IPS-20b (cell line): ENCODE measurements at regions not wholly inside any gene's neighbourhood (a gene's known extent, or its start where the extent isn't known, plus 50 kb on each side); places are given as distances from the start of the nearest gene placed in this dataset.
A peak's percentile ranks its signal among the peaks of the same experiment; 100 is the strongest.

Source experiments
- H3K27ac ChIP-seq: one replicate; pipeline ENCODE4 v1.5.1; 2013; ENCODE audit warnings: low read length
- H3K27me3 ChIP-seq: 2 replicates; pipeline ENCODE4 v1.6.1; 2013; ENCODE audit warnings: mild to moderate bottlenecking, low read length, inconsistent platforms; ENCODE audit not compliant: insufficient read depth
- H3K36me3 ChIP-seq: 2 replicates; pipeline ENCODE4 v1.6.1; 2013; ENCODE audit warnings: low read depth, mild to moderate bottlenecking, inconsistent platforms, low read length, moderate library complexity; ENCODE audit not compliant: insufficient read depth
- H3K4me1 ChIP-seq: 2 replicates; pipeline ENCODE4 v1.6.1; 2013; ENCODE audit warnings: mild to moderate bottlenecking, control low read depth, inconsistent platforms, low read length, moderate library complexity; ENCODE audit not compliant: insufficient read depth
- H3K4me3 ChIP-seq: 2 replicates; pipeline ENCODE4 v1.5.1; 2013; ENCODE audit warnings: mild to moderate bottlenecking, low read length, inconsistent platforms
- H3K9ac ChIP-seq: 2 replicates; pipeline ENCODE4 v1.6.1; 2013; ENCODE audit warnings: low read depth, mild to moderate bottlenecking, inconsistent platforms, low read length, moderate library complexity
- H3K9me3 ChIP-seq: 2 replicates; pipeline ENCODE4 v1.6.1; 2013; ENCODE audit warnings: mild to moderate bottlenecking, low read depth, low read length, inconsistent platforms; ENCODE audit not compliant: insufficient read depth

DNA sequence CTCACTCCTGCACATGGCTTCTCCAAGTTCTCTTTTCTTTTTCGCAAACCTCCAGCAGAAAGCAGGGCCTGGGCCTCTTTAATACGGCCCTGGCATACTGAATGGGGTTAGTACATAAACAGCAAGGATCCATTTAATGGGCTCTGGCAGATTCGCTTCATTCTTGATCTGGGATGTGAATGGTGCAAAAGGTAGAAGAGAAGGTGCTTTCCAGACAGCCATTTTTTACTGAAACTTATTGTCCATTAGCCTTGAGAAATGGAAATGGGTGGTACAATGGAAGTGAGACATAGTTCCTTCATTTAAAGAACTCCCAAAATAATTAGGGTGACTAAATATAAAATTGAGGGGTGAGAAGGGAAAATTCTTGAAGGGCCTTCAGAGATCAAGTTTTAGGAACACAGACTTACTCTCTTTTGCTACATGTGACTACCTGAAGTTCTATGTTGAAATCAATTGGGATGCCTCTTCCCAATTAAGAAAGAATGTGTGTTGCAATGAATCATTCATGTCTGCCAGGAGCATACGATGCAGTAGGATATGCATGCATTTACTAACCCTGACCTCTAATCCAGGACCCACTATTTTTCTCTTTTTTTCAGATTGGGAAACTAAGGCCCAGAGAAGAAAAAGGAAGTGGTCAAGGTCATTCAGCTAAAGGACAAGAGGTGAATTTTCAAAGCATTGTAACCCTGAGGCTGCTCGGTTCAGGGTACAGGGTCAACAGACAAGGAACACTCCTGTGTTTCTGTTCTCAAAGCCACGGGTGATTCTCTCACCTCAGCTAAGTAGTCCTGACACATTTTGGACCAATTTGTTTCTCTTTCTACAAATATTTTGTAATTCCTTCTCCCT is 144.1 kb downstream of the BBOX1 start:
- no peak overlapping the region for H3K4me3 ChIP-seq
- no peaks in the 10 kb centered on the region for H3K9me3 ChIP-seq
- H3K9ac ChIP-seq, result 0 out of 2 replicates have a peak overlapping the region, but pooled peaks have one; percentile 24
- peaks cover 3% of the 10 kb centered on the region for H3K4me1 ChIP-seq
- H3K27ac ChIP-seq, result no peak overlapping the region
- H3K27me3 ChIP-seq, result no peaks in the 10 kb centered on the region
- H3K36me3 ChIP-seq, result no peaks in the 10 kb centered on the region

DNA sequence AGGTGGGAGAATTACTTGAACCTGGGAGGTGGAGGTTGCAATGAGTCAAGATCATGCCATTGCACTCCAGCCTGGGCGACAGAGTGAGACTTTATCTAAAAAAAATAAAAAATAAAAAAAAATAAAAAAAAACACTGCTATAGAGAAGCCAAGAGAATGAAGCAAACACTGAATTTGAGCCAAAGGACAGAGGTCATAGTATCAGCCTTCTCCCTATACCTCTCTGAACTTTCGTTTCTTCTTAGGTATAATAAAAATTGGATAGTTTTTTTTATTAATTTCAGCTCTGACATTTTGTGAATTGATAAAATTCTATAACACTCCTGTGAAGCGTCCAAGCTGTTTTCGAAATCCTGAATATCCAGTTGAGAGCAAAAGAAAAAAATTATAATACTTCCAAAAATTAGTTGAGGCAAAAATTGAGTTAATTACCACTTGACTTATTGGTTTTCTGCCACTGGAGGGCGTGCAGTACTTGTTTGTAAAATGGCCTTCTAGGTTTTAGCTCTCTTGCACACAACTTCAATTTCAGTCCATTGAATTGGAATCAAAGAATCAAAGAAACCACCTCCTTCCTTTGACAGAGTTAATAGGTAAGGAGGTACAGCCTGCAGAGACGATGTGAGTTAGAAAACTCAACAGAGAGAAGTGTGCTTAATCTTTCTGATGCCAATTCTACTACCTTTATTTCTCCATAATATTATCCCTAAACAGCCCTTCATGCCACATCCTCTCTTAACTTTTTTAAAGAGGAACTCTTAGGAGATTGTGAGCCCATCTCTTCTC is 143.2 kb downstream of the BBOX1 start:
- Histone ChIP-seq H3K9me3 (no peaks in the 10 kb centered on the region), H3K36me3 (no peaks in the 10 kb centered on the region), H3K4me1 (peaks cover 3% of the 10 kb centered on the region), H3K4me3 (no peak overlapping the region), H3K27ac (no peak overlapping the region), H3K9ac (0 out of 2 replicates have a peak overlapping the region, but pooled peaks have one; percentile 24), H3K27me3 (no peaks in the 10 kb centered on the region)

- H3K36me3 ChIP-seq, result no peaks in the 10 kb centered on the region
- no peaks in the 10 kb centered on the region for H3K27me3 ChIP-seq
- no peaks in the 10 kb centered on the region for H3K9me3 ChIP-seq
- H3K4me3 ChIP-seq, result no peak overlapping the region
- no peak overlapping the region for H3K9ac ChIP-seq
- H3K4me1 ChIP-seq, result no peaks in the 10 kb centered on the region
- no peak overlapping the region for H3K27ac ChIP-seq
Observed at GRCh38 chr11:27179334-27179733, 138.7 kb downstream of the BBOX1 start.

GRCh38 chr11:27178859-27179258 is 138.2 kb downstream of the BBOX1 start:
- Histone ChIP-seq H3K36me3 (no peaks in the 10 kb centered on the region), H3K4me3 (no peak overlapping the region), H3K9ac (no peak overlapping the region), H3K27ac (no peak overlapping the region), H3K9me3 (no peaks in the 10 kb centered on the region), H3K4me1 (no peaks in the 10 kb centered on the region), H3K27me3 (no peaks in the 10 kb centered on the region)
